ENCODE measurements at regions not wholly inside any gene's neighbourhood (a gene's known extent, or its start where the extent isn't known, plus 50 kb on each side); places are given as distances from the start of the nearest gene placed in this dataset.

DNA sequence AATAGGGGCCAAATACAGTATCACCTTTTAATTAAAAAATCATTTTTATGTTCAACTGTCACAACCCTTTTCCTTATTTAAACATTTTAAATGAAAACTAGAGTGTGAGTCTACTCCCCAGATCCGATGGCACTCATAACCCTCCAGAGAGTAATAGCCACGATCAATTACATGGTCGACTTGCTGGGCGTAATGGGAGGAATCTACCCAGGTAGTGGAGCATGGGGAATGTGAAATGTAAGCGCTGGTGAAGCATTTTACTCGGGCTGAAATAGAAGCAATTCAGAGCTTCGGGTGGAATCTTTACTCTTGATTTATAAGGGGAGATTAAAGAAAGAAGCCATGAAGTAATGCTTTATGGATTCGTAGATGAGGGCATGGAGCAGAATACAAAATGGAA lies 321.9 kb downstream of the ACTR3B start:
- no peaks in the 10 kb centered on the region for H3K9me3 ChIP-seq (ENCODE audit: low read length)
- no peak overlapping the region for H3K4me3 ChIP-seq (ENCODE audit: low read length)
- H2AFZ ChIP-seq (ENCODE audit: low read depth, low read length), result no peak overlapping the region
- H3K27me3 ChIP-seq (ENCODE audit: insufficient read depth, low read length), result no peaks in the 10 kb centered on the region
- no peaks in the 10 kb centered on the region for H3K36me3 ChIP-seq (ENCODE audit: insufficient read depth, low read length)
- no peaks in the 10 kb centered on the region for H3K4me1 ChIP-seq (ENCODE audit: insufficient read depth, low read length)

DNA sequence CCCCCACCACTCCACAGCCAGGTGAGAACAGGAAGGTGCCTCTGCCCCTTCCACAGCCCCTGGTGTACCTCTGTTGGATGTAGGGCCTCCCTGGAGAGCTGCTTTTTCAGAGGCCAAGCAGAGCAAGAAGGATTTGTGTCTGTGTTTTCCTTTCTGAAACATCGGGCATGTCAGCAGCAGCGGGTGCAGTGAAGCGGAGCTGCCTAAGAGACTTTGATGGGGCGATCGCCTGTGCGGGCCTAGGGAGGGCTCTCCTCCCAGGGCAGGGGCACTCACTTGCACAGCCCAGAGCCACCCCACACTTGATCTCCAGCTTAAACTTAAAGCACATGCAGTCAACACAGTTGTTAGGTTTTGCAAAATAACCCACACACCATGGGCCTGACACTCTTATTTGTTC lies 324.7 kb downstream of the ACTR3B start:
- no peaks in the 10 kb centered on the region for H3K9me3 ChIP-seq (ENCODE audit: low read length)
- H3K27me3 ChIP-seq (ENCODE audit: insufficient read depth, low read length), result no peaks in the 10 kb centered on the region
- no peaks in the 10 kb centered on the region for H3K36me3 ChIP-seq (ENCODE audit: insufficient read depth, low read length)
- no peak overlapping the region for H2AFZ ChIP-seq (ENCODE audit: low read depth, low read length)
- no peak overlapping the region for H3K4me3 ChIP-seq (ENCODE audit: low read length)
- no peaks in the 10 kb centered on the region for H3K4me1 ChIP-seq (ENCODE audit: insufficient read depth, low read length)

DNA sequence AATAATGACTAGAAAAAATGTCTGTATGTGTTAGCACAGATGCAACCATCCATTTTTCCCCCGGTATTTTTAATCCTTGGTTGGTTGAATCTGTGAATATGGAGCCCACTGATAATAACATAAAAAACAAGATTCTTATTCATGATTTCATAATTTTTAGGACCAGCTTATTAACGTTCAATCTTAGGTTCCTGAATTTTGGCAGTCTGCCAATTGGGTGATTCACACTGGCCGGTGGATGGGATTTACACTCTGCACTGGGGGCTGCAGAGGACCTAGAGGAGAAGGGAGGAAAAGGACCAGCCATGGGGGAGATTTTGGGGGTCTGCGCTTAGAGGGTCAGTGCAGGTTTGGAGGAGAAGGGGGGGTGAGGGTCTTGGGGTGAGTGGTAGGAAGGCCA lies 327.9 kb downstream of the ACTR3B start:
- no peak overlapping the region for H3K4me3 ChIP-seq (ENCODE audit: low read length)
- H3K4me1 ChIP-seq (ENCODE audit: insufficient read depth, low read length), result no peaks in the 10 kb centered on the region
- no peaks in the 10 kb centered on the region for H3K9me3 ChIP-seq (ENCODE audit: low read length)
- H3K27me3 ChIP-seq (ENCODE audit: insufficient read depth, low read length), result no peaks in the 10 kb centered on the region
- H2AFZ ChIP-seq (ENCODE audit: low read depth, low read length), result no peak overlapping the region
- no peaks in the 10 kb centered on the region for H3K36me3 ChIP-seq (ENCODE audit: insufficient read depth, low read length)

DNA sequence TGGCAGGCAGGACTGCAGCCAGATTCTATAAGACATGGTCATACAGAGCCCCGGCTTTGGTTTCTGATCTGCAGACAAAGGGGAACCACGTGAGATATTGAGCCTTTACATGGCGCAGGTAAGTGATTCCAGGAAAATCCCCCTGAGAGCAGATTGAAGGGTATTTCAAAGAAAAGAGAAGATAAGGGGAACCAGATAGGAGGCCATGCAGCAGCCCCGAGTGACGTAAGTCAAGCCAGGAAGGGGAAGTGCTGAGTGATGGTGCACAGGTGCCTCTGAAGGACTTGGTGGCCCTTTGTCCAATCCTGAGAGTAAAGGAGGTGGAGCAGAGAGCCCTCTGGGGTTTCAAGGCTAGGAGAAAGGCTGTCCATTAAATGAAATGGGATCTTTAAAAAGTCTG lies 329.0 kb downstream of the ACTR3B start:
- H3K27me3 ChIP-seq (ENCODE audit: insufficient read depth, low read length), result no peaks in the 10 kb centered on the region
- no peak overlapping the region for H3K4me3 ChIP-seq (ENCODE audit: low read length)
- H3K9me3 ChIP-seq (ENCODE audit: low read length), result no peaks in the 10 kb centered on the region
- H2AFZ ChIP-seq (ENCODE audit: low read depth, low read length), result no peak overlapping the region
- H3K4me1 ChIP-seq (ENCODE audit: insufficient read depth, low read length), result no peaks in the 10 kb centered on the region
- no peaks in the 10 kb centered on the region for H3K36me3 ChIP-seq (ENCODE audit: insufficient read depth, low read length)

DNA sequence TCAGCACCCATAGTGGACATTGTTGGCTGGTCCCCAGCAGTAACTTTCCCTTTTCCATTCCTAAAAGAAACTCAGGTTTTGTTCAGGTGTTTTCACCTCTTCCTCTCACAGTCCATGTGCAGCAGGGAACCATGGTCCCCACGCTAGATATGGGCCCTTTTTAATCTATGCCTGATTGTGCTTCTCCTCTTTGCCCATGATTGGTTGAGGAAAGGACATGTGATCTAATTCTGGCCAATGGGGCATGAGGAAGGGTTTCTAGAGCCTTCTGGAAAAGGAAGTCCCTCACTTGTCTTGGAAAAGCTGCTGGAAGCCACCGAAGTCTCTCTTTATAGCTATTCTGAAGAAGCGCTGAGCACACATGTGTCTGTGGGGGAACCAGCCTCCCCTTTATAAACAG lies 330.7 kb downstream of the ACTR3B start:
- no peaks in the 10 kb centered on the region for H3K27me3 ChIP-seq (ENCODE audit: insufficient read depth, low read length)
- H2AFZ ChIP-seq (ENCODE audit: low read depth, low read length), result no peak overlapping the region
- H3K4me1 ChIP-seq (ENCODE audit: insufficient read depth, low read length), result no peaks in the 10 kb centered on the region
- H3K9me3 ChIP-seq (ENCODE audit: low read length), result no peaks in the 10 kb centered on the region
- no peaks in the 10 kb centered on the region for H3K36me3 ChIP-seq (ENCODE audit: insufficient read depth, low read length)
- H3K4me3 ChIP-seq (ENCODE audit: low read length), result no peak overlapping the region

DNA sequence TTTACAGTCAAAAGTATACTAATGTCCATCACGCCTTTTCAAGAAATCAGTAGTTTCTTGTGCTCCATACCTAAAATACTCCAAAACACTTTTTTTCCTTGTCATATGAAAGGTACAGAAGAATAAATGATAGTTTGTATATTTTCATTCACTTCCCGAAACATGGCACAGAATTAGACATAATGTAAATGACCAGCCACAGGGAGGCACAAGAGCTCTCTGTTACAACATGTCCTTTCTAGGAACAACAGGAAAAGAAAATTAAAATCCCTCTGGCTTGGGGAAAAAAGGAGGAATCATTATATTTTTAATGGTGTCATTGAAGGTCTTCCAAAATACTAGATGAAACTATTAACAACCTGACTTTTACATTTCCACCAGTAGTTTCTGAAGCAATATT lies 331.2 kb downstream of the ACTR3B start:
- no peak overlapping the region for H3K4me3 ChIP-seq (ENCODE audit: low read length)
- H3K36me3 ChIP-seq (ENCODE audit: insufficient read depth, low read length), result no peaks in the 10 kb centered on the region
- H3K9me3 ChIP-seq (ENCODE audit: low read length), result no peaks in the 10 kb centered on the region
- no peak overlapping the region for H2AFZ ChIP-seq (ENCODE audit: low read depth, low read length)
- no peaks in the 10 kb centered on the region for H3K4me1 ChIP-seq (ENCODE audit: insufficient read depth, low read length)
- H3K27me3 ChIP-seq (ENCODE audit: insufficient read depth, low read length), result no peaks in the 10 kb centered on the region

DNA sequence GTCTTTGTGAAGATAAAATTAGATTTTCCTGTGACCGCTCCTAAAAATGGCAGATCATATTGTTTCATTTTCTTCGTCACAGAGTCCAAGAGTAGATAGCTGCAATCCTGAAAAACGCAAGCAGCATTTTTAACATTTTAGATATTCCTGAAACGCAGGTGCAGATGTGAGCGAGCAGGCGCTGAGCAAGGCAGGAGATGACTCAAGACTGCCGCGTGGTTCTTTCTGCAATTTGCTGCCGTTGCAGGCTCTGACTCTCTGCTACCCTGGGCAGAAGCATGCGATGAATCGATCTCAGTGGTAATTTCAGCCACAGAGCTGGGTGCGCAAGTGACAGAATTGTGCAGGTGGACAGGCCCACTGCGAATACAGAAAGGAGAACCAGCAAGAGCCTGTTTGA lies 331.9 kb downstream of the ACTR3B start:
- Histone ChIP-seq H3K4me1 (ENCODE audit: insufficient read depth, low read length) (no peaks in the 10 kb centered on the region), H3K4me3 (ENCODE audit: low read length) (no peak overlapping the region), H3K9me3 (ENCODE audit: low read length) (no peaks in the 10 kb centered on the region), H3K27me3 (ENCODE audit: insufficient read depth, low read length) (no peaks in the 10 kb centered on the region), H3K36me3 (ENCODE audit: insufficient read depth, low read length) (no peaks in the 10 kb centered on the region), H2AFZ (ENCODE audit: low read depth, low read length) (no peak overlapping the region)

DNA sequence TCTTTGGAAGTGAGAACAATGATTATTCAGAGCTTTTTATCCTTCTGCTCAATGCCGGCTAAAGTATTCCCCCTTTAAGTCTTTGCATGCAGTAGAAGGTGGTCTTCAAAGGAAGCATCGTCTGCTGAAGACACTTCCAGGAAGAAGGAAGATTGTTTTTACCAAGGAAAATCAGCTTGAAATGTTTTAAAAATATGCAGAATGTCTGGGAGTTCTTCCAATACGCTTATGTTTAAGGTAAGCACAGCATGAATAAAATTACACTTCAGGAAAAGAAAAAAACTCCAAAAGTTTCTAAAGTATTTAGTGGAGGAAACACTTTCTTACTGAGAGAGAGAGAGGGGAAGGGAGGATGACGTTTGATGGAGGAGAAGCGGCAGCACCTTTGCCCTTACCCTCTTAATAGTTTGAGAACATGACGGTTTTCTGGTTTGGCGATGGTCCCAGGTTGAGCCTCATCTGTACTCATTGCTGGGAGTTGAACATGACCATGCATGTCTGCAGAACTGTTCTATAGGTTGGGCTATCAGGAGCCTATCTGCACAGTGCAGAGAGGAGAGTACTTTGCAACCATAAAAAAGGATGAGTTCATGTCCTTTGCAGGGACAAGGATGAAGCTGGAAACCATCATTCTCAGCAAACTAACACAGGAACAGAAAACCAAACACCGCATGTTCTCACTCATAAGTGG lies 338.1 kb downstream of the ACTR3B start:
- no peaks in the 10 kb centered on the region for H3K4me1 ChIP-seq (ENCODE audit: insufficient read depth, low read length)
- H3K4me3 ChIP-seq (ENCODE audit: low read length), result no peak overlapping the region
- no peaks in the 10 kb centered on the region for H3K36me3 ChIP-seq (ENCODE audit: insufficient read depth, low read length)
- no peak overlapping the region for H2AFZ ChIP-seq (ENCODE audit: low read depth, low read length)
- no peaks in the 10 kb centered on the region for H3K9me3 ChIP-seq (ENCODE audit: low read length)
- H3K27me3 ChIP-seq (ENCODE audit: insufficient read depth, low read length), result no peaks in the 10 kb centered on the region

DNA sequence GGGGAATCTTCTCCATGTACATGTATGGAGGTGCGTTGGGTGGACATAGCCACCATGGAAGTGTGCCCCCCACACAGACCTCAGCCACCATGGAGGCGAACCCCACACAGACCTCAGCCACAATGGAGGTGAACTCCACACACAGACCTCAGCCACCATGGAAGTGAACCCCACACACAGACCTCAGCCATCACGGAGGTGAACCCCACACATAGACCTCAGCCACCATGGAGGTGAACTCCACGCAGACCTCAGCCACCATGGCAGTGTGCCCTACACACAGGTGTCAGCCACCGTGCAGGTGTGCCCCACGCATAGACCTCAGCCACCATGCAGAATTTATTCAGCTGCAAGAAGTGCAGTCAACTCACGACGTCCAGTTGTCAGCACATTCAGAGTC lies 339.7 kb downstream of the ACTR3B start:
- H3K4me3 ChIP-seq (ENCODE audit: low read length), result no peak overlapping the region
- no peaks in the 10 kb centered on the region for H3K36me3 ChIP-seq (ENCODE audit: insufficient read depth, low read length)
- H2AFZ ChIP-seq (ENCODE audit: low read depth, low read length), result no peak overlapping the region
- H3K9me3 ChIP-seq (ENCODE audit: low read length), result no peaks in the 10 kb centered on the region
- H3K27me3 ChIP-seq (ENCODE audit: insufficient read depth, low read length), result peaks cover 4% of the 10 kb centered on the region
- H3K4me1 ChIP-seq (ENCODE audit: insufficient read depth, low read length), result no peaks in the 10 kb centered on the region

DNA sequence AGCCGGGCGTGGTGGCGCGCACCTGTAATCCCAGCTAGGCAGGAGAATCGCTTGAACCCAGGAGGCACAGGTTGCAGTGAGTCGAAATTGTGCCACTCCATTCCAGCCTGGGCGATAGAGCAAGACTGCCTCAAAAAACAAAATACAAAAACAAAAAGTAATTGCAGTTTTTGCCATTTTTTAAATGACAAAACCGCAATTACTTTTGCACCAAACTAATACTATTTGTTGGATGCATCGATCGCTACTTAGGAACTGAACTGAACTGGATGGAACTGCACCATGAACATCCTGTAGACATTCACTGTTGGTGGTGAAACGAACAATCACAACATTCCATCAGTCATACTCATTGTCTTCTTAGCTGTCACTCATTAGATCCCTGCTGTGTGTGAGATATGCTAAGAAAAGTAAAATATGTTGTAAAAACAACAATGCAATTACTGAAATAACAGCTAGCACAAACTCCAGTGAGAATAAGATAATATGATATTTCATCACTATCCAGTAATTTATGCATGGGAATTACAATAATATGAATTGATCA lies 341.2 kb downstream of the ACTR3B start:
- H3K9me3 ChIP-seq (ENCODE audit: low read length), result no peaks in the 10 kb centered on the region
- no peaks in the 10 kb centered on the region for H3K36me3 ChIP-seq (ENCODE audit: insufficient read depth, low read length)
- H2AFZ ChIP-seq (ENCODE audit: low read depth, low read length), result no peak overlapping the region
- H3K27me3 ChIP-seq (ENCODE audit: insufficient read depth, low read length), result peaks cover 4% of the 10 kb centered on the region
- H3K4me3 ChIP-seq (ENCODE audit: low read length), result no peak overlapping the region
- no peaks in the 10 kb centered on the region for H3K4me1 ChIP-seq (ENCODE audit: insufficient read depth, low read length)

DNA sequence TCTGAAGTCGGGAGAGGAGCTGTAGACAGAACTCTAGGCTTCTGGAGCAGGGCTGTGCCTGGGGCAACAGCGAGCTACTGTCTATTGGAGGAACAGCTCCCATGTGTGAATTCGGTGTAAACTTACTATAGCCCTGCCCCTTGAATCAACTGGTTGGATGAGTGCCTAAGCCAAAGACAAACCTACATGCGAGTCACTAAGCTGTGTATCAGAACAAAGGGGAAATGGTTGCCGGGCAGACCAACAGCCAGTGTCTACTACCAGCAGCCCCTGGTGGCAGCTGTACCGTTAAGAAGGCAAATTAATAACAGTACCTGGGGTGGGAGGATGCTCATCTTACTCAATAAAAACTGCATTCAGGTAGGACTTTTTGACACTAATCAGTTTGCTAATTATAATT lies 343.6 kb downstream of the ACTR3B start:
- Histone ChIP-seq H2AFZ (ENCODE audit: low read depth, low read length) (no peak overlapping the region), H3K9me3 (ENCODE audit: low read length) (no peaks in the 10 kb centered on the region), H3K4me1 (ENCODE audit: insufficient read depth, low read length) (no peaks in the 10 kb centered on the region), H3K27me3 (ENCODE audit: insufficient read depth, low read length) (peaks cover 4% of the 10 kb centered on the region), H3K36me3 (ENCODE audit: insufficient read depth, low read length) (no peaks in the 10 kb centered on the region), H3K4me3 (ENCODE audit: low read length) (no peak overlapping the region)

DNA sequence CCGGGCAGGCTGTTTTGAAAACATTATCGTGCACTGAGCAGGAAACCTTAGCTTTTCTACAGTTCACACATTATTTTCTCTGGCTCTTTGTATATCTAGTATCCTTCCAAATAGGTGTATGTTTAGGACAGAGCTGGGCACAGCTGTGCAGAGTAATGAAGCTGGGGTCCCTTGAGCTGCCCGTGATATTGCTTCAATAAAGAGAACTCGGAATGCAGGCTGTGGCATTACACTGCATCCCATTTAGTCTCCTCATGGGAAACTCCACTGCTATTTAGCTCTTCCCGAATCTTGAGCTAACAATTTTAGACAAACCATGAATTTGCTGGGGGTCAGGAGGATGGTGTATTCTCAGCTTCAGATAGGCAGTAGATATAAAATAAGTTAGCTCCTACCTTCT lies 348.3 kb downstream of the ACTR3B start:
- H2AFZ ChIP-seq (ENCODE audit: low read depth, low read length), result no peak overlapping the region
- peaks cover 6% of the 10 kb centered on the region for H3K27me3 ChIP-seq (ENCODE audit: insufficient read depth, low read length)
- H3K4me1 ChIP-seq (ENCODE audit: insufficient read depth, low read length), result no peaks in the 10 kb centered on the region
- no peaks in the 10 kb centered on the region for H3K36me3 ChIP-seq (ENCODE audit: insufficient read depth, low read length)
- H3K4me3 ChIP-seq (ENCODE audit: low read length), result no peak overlapping the region
- H3K9me3 ChIP-seq (ENCODE audit: low read length), result no peaks in the 10 kb centered on the region

DNA sequence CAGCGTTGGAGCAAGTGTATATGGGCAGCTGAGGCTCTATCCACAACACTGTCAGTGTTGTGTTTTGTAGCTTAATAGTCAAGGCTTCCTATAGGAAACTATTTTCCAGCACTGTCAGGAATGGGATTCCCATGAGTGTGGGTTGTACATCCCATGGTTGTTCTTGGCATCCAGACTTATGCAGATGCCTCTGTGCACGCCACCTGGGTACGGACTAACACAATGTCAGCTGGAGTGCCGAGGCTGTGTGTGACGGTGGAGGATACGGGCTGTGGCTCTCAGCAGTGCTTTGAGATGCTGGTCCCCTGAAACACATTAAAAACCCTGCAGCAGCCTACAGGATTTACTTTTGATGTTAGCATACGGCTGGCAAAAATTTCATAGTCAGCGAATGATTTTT lies 350.0 kb downstream of the ACTR3B start:
- Histone ChIP-seq H3K9me3 (ENCODE audit: low read length) (no peaks in the 10 kb centered on the region), H3K36me3 (ENCODE audit: insufficient read depth, low read length) (no peaks in the 10 kb centered on the region), H3K4me1 (ENCODE audit: insufficient read depth, low read length) (no peaks in the 10 kb centered on the region), H3K4me3 (ENCODE audit: low read length) (no peak overlapping the region), H2AFZ (ENCODE audit: low read depth, low read length) (no peak overlapping the region), H3K27me3 (ENCODE audit: insufficient read depth, low read length) (peaks cover 3% of the 10 kb centered on the region)

DNA sequence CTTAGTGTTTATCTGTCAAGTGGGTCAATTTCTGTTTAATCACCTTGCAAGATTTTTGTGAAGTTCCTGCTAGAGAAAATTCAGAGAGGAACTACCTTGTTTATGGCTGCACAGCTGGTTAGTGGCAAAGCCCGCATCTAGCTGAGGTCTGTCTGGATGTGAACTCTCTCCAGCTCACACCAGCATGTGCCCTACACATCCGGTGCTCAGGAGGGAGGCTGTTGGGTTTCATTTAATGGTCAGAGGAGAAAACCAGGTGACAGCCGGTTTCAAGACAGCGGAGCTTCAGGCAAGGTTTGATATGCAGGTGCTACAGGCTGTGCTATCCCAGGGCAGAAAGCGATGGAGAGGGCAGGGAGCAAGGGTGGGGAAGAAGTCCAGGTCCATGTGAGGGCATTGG lies 351.1 kb downstream of the ACTR3B start:
- Histone ChIP-seq H2AFZ (ENCODE audit: low read depth, low read length) (no peak overlapping the region), H3K4me1 (ENCODE audit: insufficient read depth, low read length) (no peaks in the 10 kb centered on the region), H3K36me3 (ENCODE audit: insufficient read depth, low read length) (no peaks in the 10 kb centered on the region), H3K4me3 (ENCODE audit: low read length) (no peak overlapping the region), H3K27me3 (ENCODE audit: insufficient read depth, low read length) (peaks cover 3% of the 10 kb centered on the region), H3K9me3 (ENCODE audit: low read length) (no peaks in the 10 kb centered on the region)

Data from neuron (in vitro differentiated cells).